Activated B cell treated with CpG ODN at 0.5 μM for 24 hours (primary cell): ENCODE measurements at regions not wholly inside any gene's neighbourhood (a gene's known extent, or its start where the extent isn't known, plus 50 kb on each side); places are given as distances from the start of the nearest gene placed in this dataset.

Experiments
- ATAC-seq: fragments of 200-7000 bp; cut with Tn5 transposase; one replicate; pipeline ENCODE4 v1.10.0; 2021; ENCODE audit warnings: low read depth, mild to moderate bottlenecking, moderate library complexity
- CTCF ChIA-PET: fragments of 350-600 bp; sonication (Branson Sonifier 250); formaldehyde crosslinking; loops from one replicate; lab custom pipeline; 2021; ENCODE audit warnings: antibody characterized with exemption; lab: Charles Lee
- POLR2A ChIA-PET: fragments of 350-600 bp; sonication (Branson Sonifier 250); formaldehyde crosslinking; loops from one replicate; lab custom pipeline; 2021; ENCODE audit warnings: antibody characterized with exemption; lab: Charles Lee
- DNase-seq: peaks from one replicate; pipeline ENCODE4 v3.0.0; 2022
- H3K27ac Mint-ChIP-seq: one replicate; pipeline ENCODE4 v1.8.0; 2020; ENCODE audit warnings: mixed read lengths
- H3K27me3 Mint-ChIP-seq: one replicate; pipeline ENCODE4 v1.8.0; 2021; ENCODE audit warnings: mixed read lengths
- H3K36me3 Mint-ChIP-seq: one replicate; pipeline ENCODE4 v1.8.0; 2021; ENCODE audit warnings: low read depth, mixed read lengths
- H3K4me1 Mint-ChIP-seq: one replicate; pipeline ENCODE4 v1.8.0; 2021; ENCODE audit warnings: mixed read lengths
- H3K4me3 Mint-ChIP-seq: one replicate; pipeline ENCODE4 v1.8.0; 2020; ENCODE audit warnings: mild to moderate bottlenecking, mixed read lengths
- H3K9me3 Mint-ChIP-seq: one replicate; pipeline ENCODE4 v1.8.0; 2020; ENCODE audit warnings: mixed read lengths
- intact Hi-C: fragments of 100-400 bp; cut with micrococcal nuclease; formaldehyde crosslinking; loops from one replicate; pipeline ENCODE4 v1.15.1; 2024
- TF ChIP-seq, protein P1 (sequence below): fragments of 200-600 bp; IDR thresholded peaks from one replicate; pipeline ENCODE4 v1.8.0; 2022; ENCODE audit warnings: antibody characterized with exemption, mild to moderate bottlenecking

DNA sequence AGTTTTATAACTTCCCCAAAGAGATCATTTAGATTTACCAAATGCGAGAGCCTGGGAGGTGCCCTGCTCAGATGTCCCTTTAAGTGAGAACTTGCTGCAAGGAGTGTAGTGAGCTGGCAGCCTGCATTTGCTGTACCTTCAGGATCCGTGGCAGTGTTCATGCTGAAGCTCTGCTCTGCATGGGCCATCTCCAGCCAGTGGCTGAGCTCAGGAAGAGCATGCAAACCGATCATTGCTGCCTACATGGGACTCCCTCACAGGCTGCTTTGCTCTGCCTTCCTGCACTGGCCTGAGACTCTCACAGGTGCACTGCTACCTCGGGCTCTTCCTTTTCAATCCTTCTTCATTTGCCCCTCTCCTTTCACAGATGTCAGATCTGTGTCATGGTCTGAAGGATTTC lies 152.0 kb upstream of the SFRP2 start:
- peaks cover 6% of the 10 kb centered on the region for H3K27me3 Mint-ChIP-seq
- ChIA-PET POLR2A (no interaction called here), CTCF (no interaction called here)
- TF ChIP-seq, protein P1, sequence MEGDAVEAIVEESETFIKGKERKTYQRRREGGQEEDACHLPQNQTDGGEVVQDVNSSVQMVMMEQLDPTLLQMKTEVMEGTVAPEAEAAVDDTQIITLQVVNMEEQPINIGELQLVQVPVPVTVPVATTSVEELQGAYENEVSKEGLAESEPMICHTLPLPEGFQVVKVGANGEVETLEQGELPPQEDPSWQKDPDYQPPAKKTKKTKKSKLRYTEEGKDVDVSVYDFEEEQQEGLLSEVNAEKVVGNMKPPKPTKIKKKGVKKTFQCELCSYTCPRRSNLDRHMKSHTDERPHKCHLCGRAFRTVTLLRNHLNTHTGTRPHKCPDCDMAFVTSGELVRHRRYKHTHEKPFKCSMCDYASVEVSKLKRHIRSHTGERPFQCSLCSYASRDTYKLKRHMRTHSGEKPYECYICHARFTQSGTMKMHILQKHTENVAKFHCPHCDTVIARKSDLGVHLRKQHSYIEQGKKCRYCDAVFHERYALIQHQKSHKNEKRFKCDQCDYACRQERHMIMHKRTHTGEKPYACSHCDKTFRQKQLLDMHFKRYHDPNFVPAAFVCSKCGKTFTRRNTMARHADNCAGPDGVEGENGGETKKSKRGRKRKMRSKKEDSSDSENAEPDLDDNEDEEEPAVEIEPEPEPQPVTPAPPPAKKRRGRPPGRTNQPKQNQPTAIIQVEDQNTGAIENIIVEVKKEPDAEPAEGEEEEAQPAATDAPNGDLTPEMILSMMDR = no peak
- DNase-seq (no peak), ATAC-seq (no peak)
- H3K4me3 Mint-ChIP-seq = no peak overlapping the region
- peaks cover 4% of the 10 kb centered on the region for H3K9me3 Mint-ChIP-seq
- H3K27ac Mint-ChIP-seq = no peak overlapping the region
- no peaks in the 10 kb centered on the region for H3K36me3 Mint-ChIP-seq
- H3K4me1 Mint-ChIP-seq = no peaks in the 10 kb centered on the region
- intact Hi-C loops = no loop called here

DNA sequence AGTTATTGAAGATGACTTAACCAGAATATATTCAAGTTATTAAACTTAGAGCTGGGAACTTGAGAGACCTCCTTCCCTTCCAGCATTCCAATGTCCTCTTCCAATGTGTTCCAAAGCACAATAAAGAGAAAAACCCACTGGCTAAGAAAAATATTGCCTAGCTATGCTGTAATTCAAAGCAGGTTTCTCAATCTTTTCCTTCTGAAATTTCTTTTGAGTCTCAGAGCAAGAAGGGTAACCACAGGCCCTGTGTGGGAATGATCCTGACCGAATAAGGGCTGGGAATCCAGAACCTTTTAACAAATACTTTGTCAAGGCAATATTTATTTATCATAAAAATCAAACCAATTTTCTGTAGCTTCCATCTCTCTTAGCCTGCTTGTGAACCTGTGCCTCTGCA lies 150.7 kb upstream of the SFRP2 start:
- H3K36me3 Mint-ChIP-seq = no peaks in the 10 kb centered on the region
- intact Hi-C loops = no loop called here
- no peaks in the 10 kb centered on the region for H3K9me3 Mint-ChIP-seq
- ATAC-seq = no peak
- H3K4me3 Mint-ChIP-seq = no peak overlapping the region
- no peak overlapping the region for H3K27ac Mint-ChIP-seq
- POLR2A ChIA-PET = no interaction called here
- peaks cover 8% of the 10 kb centered on the region for H3K27me3 Mint-ChIP-seq
- H3K4me1 Mint-ChIP-seq = no peaks in the 10 kb centered on the region
- DNase-seq = no peak
- TF ChIP-seq, protein P1 = no peak
- CTCF ChIA-PET = no interaction called here

DNA sequence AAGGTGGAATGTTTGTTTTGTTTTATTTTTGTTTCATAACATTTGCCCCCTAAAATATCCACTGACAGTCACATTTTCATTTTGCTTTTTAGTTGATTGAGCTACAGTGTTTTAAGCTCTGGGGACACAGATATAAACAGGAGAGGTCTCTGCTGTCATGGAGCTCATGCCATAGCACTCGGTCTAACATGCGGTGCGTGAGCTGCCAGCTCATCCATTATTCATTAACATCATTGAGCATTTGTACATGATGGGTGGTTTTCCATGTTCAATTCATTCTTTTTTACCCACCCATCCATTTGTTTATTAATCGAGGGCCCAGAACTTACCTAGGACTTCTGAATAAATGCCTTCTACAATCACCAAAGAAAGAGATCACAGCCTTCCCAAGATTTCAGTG lies 150.1 kb upstream of the SFRP2 start:
- ChIA-PET CTCF (no interaction called here), POLR2A (no interaction called here)
- Mint-ChIP-seq H3K4me3 (no peak overlapping the region), H3K27me3 (peaks cover 8% of the 10 kb centered on the region), H3K9me3 (no peaks in the 10 kb centered on the region), H3K36me3 (no peaks in the 10 kb centered on the region), H3K27ac (no peak overlapping the region), H3K4me1 (no peaks in the 10 kb centered on the region)
- intact Hi-C loops = no loop called here
- TF ChIP-seq, protein P1 = no peak
- DNase-seq = no peak
- no peak for ATAC-seq

DNA sequence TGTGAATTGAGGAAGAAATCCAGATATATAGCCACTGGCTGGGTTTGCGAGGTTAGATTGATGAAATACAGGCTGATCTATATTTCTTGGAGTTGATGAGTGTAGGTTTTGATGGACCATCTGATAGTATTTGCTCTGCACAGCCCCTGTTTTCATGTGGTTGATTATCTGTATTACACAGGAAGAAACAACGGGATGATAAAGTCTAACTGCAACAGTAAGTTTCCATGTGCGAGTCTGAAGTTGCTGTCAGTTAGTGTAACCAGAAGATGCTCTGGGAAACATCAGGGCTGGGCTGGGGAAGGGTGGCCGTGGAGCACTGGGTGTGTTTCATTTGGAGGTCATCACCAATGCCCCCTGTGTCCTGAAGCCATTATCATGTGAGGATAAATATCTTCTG lies 148.4 kb upstream of the SFRP2 start:
- no peak for DNase-seq
- Mint-ChIP-seq H3K27me3 (peaks cover 14% of the 10 kb centered on the region), H3K36me3 (no peaks in the 10 kb centered on the region), H3K4me1 (no peaks in the 10 kb centered on the region), H3K4me3 (no peak overlapping the region), H3K9me3 (no peaks in the 10 kb centered on the region), H3K27ac (no peak overlapping the region)
- intact Hi-C loops = no loop called here
- ATAC-seq = no peak
- POLR2A ChIA-PET = no interaction called here
- TF ChIP-seq, protein P1 = no peak
- CTCF ChIA-PET = no interaction called here

DNA sequence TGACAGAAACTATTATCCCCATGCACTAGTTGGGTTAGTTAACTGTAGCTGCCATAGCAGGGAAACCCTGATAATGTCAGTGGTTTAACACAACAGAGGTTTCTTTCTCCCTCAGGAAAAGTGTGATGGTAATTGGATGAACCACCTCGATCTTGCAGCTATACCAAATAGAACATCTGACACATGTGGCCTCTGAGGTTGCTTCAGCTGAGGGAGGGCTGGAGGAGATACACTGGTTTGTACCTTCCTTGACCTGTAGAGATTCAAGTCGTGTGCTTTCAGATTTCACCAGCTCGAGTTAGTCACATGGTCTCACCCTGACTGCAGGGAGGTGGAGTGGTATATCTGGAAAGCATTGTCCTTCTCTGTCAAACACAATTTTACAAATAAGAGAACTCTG lies 147.2 kb upstream of the SFRP2 start:
- Mint-ChIP-seq H3K27me3 (peaks cover 18% of the 10 kb centered on the region), H3K4me1 (no peaks in the 10 kb centered on the region), H3K27ac (no peak overlapping the region), H3K9me3 (no peaks in the 10 kb centered on the region), H3K4me3 (no peak overlapping the region), H3K36me3 (no peaks in the 10 kb centered on the region)
- ATAC-seq (no peak), DNase-seq (no peak)
- ChIA-PET CTCF (no interaction called here), POLR2A (no interaction called here)
- TF ChIP-seq, protein P1 = no peak
- intact Hi-C loops = no loop called here
